B cell (primary cell): ENCODE measurements at regions not wholly inside any gene's neighbourhood (a gene's known extent, or its start where the extent isn't known, plus 50 kb on each side); places are given as distances from the start of the nearest gene placed in this dataset.

Experiments
- ATAC-seq: fragments of 200-7000 bp; cut with Tn5 transposase; one replicate; pipeline ENCODE4 v1.10.0; 2021; ENCODE audit warnings: low read depth, mild to moderate bottlenecking, moderate number of reproducible peaks, moderate library complexity
- CTCF ChIA-PET: fragments of 350-600 bp; sonication (Branson Sonifier 250); formaldehyde crosslinking; loops from one replicate; lab custom pipeline; 2021; ENCODE audit warnings: antibody characterized with exemption, inconsistent platforms; lab: Charles Lee
- POLR2A ChIA-PET: fragments of 350-600 bp; sonication (Branson Sonifier 250); formaldehyde crosslinking; loops from one replicate; lab custom pipeline; 2021; ENCODE audit warnings: antibody characterized with exemption; lab: Charles Lee
- DNase-seq: peaks from one replicate; pipeline ENCODE4 v3.0.0; 2013
- H2AFZ ChIP-seq: 2 replicates; pipeline ENCODE4 v1.6.1; 2012; ENCODE audit warnings: mild to moderate bottlenecking, low read depth, low read length; ENCODE audit not compliant: insufficient read depth, poor library complexity, severe bottlenecking
- H3K27ac ChIP-seq, 2 donors: 1 replicate in 1 of 2; 2 replicates in 1 of 2; pipeline ENCODE4 v1.5.1; 2012 to 2013; ENCODE audit warnings: low read length in 2 of 2, mild to moderate bottlenecking in 2 of 2, moderate library complexity in 1 of 2
- H3K27me3 ChIP-seq, 4 experiments: fragments of 200-600 bp in 1 of 4; sonication (generic) in 1 of 4; replicated peaks in 1 of 4; 1 replicate in 2 of 4; 2 replicates in 2 of 4; pipeline versions ENCODE4 v1.6.1 to v1.7.0; 2013 to 2016; ENCODE audit warnings: low read length in 3 of 4, mild to moderate bottlenecking in 2 of 4, mixed read lengths in 1 of 4, moderate library complexity in 1 of 4; ENCODE audit not compliant: insufficient read depth in 4 of 4, control insufficient read depth in 3 of 4; ENCODE audit errors: control extremely low read depth in 1 of 4
- H3K36me3 ChIP-seq, 2 experiments: replicated peaks in 1 of 2; 1 replicate in 1 of 2; 2 replicates in 1 of 2; pipeline versions ENCODE4 v1.6.1 to v1.7.1; 2013; ENCODE audit warnings: low read length in 1 of 2; ENCODE audit not compliant: insufficient read depth in 2 of 2, control insufficient read depth in 1 of 2; ENCODE audit errors: control extremely low read depth in 1 of 2, extremely low read depth in 1 of 2
- H3K4me1 ChIP-seq, 2 donors: fragments of 200-600 bp in 1 of 2; sonication (generic) in 1 of 2; 1 replicate in 1 of 2; 2 replicates in 1 of 2; pipeline versions ENCODE4 v1.5.1 to v1.6.1; 2013 to 2017; ENCODE audit warnings: low read length in 2 of 2; ENCODE audit not compliant: control insufficient read depth in 2 of 2, insufficient read depth in 2 of 2
- H3K4me2 ChIP-seq: replicated peaks from 2 replicates; pipeline ENCODE3; 2012; ENCODE audit warnings: mild to moderate bottlenecking, low read depth, low read length; ENCODE audit not compliant: poor library complexity, severe bottlenecking
- H3K4me3 ChIP-seq, 5 experiments: fragments of 200-600 bp in 1 of 5; sonication (generic) in 1 of 5; 1 replicate in 3 of 5; 2 replicates in 2 of 5; pipeline versions ENCODE4 v1.5.1 to v1.7.0; 2011 to 2016; ENCODE audit warnings: low read length in 4 of 5, mild to moderate bottlenecking in 4 of 5, low read depth in 2 of 5, control low read depth in 1 of 5, moderate library complexity in 1 of 5; ENCODE audit not compliant: insufficient read depth in 1 of 5; ENCODE audit errors: control extremely low read depth in 1 of 5, extremely low read depth in 1 of 5
- H3K79me2 ChIP-seq: fragments of 200-600 bp; sonication (generic); one replicate; pipeline ENCODE4 v1.6.0; 2016; ENCODE audit warnings: low read length; ENCODE audit not compliant: control insufficient read depth, insufficient read depth
- H3K9ac ChIP-seq: fragments of 200-600 bp; sonication (generic); 2 replicates; pipeline ENCODE4 v1.6.1; 2017; ENCODE audit warnings: mild to moderate bottlenecking, low read length, moderate library complexity
- H3K9me3 ChIP-seq, 3 donors: one replicate each; pipeline versions ENCODE4 v1.6.1 to v1.7.1; 2013; ENCODE audit warnings: low read length in 2 of 3; ENCODE audit not compliant: control insufficient read depth in 2 of 3, insufficient read depth in 1 of 3; ENCODE audit errors: control extremely low read depth in 1 of 3
- H4K20me1 ChIP-seq: 2 replicates; pipeline ENCODE4 v1.6.0; 2012; ENCODE audit warnings: mild to moderate bottlenecking, low read length; ENCODE audit not compliant: insufficient read depth, control insufficient read depth, poor library complexity, severe bottlenecking
- H3K27ac Mint-ChIP-seq: one replicate; pipeline ENCODE4 v1.8.0; 2021; ENCODE audit warnings: mixed read lengths
- H3K27me3 Mint-ChIP-seq: one replicate; pipeline ENCODE4 v1.8.0; 2021; ENCODE audit warnings: mixed read lengths
- H3K4me1 Mint-ChIP-seq: one replicate; pipeline ENCODE4 v1.8.0; 2021; ENCODE audit warnings: mixed read lengths
- H3K4me3 Mint-ChIP-seq: one replicate; pipeline ENCODE4 v1.8.0; 2021; ENCODE audit warnings: mixed read lengths
- H3K9me3 Mint-ChIP-seq: one replicate; pipeline ENCODE4 v1.8.0; 2022; ENCODE audit warnings: mixed read lengths; ENCODE audit not compliant: insufficient read depth
- EZH2 ChIP-seq: IDR thresholded peaks from 2 replicates; pipeline ENCODE4 v1.6.1; 2012; ENCODE audit warnings: borderline replicate concordance, low read depth, mild to moderate bottlenecking, moderate library complexity, low read length; ENCODE audit not compliant: insufficient read depth, poor library complexity, severe bottlenecking
- WGBS: methylation state at CpG from one replicate; pipeline ENCODE4 v1.1.5; 2013; ENCODE audit warnings: missing lambda C conversion rate; ENCODE audit not compliant: insufficient coverage; 5-methylcytosine and 5-hydroxymethylcytosine counted together
- intact Hi-C: fragments of 100-400 bp; cut with micrococcal nuclease; formaldehyde crosslinking; loops from one replicate; pipeline ENCODE4 v1.10.0; 2022
- TF ChIP-seq, protein P1 (sequence below): fragments of 200-600 bp; IDR thresholded peaks from one replicate; pipeline ENCODE4 v1.8.0; 2022; ENCODE audit warnings: antibody characterized with exemption, mild to moderate bottlenecking

- CTCF ChIA-PET: no interaction called here
- no peak overlapping the region for H3K27ac Mint-ChIP-seq
- Histone ChIP-seq H3K4me2 (no peak overlapping the region), H3K27me3 (no peaks in the 10 kb centered on the region), H3K4me3 (no peak overlapping the region), H3K4me1 (no peaks in the 10 kb centered on the region), H3K9ac (no peak overlapping the region), H3K79me2 (no peaks in the 10 kb centered on the region), H3K36me3 (no peaks in the 10 kb centered on the region), H2AFZ (no peak overlapping the region), H3K27ac (no peak overlapping the region), H4K20me1 (no peaks in the 10 kb centered on the region), H3K9me3 (peaks cover 0 to 4% (median 0%) of the 10 kb centered on the region in 3 donors)
- POLR2A ChIA-PET: no interaction called here
- H3K27me3 Mint-ChIP-seq: no peaks in the 10 kb centered on the region
- no peaks in the 10 kb centered on the region for H3K9me3 Mint-ChIP-seq
- H3K4me1 Mint-ChIP-seq: no peaks in the 10 kb centered on the region
- ATAC-seq (no peak), DNase-seq (no peak)
- TF ChIP-seq EZH2: no peak
- TF ChIP-seq, protein P1, sequence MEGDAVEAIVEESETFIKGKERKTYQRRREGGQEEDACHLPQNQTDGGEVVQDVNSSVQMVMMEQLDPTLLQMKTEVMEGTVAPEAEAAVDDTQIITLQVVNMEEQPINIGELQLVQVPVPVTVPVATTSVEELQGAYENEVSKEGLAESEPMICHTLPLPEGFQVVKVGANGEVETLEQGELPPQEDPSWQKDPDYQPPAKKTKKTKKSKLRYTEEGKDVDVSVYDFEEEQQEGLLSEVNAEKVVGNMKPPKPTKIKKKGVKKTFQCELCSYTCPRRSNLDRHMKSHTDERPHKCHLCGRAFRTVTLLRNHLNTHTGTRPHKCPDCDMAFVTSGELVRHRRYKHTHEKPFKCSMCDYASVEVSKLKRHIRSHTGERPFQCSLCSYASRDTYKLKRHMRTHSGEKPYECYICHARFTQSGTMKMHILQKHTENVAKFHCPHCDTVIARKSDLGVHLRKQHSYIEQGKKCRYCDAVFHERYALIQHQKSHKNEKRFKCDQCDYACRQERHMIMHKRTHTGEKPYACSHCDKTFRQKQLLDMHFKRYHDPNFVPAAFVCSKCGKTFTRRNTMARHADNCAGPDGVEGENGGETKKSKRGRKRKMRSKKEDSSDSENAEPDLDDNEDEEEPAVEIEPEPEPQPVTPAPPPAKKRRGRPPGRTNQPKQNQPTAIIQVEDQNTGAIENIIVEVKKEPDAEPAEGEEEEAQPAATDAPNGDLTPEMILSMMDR: no peak
- intact Hi-C loops: no loop called here
- no CpG with 5 or more reads among the region's 2 CpGs for WGBS
- H3K4me3 Mint-ChIP-seq: no peak overlapping the region
Measured at GRCh38 chr13:53856573-53857195, 828.1 kb downstream of the OLFM4 start.

GRCh38 chr13:53863520-53863919 is 834.9 kb downstream of the OLFM4 start:
- Mint-ChIP-seq H3K4me1 (no peaks in the 10 kb centered on the region), H3K4me3 (no peak overlapping the region), H3K27ac (no peak overlapping the region), H3K27me3 (no peaks in the 10 kb centered on the region), H3K9me3 (peaks cover 2% of the 10 kb centered on the region)
- H2AFZ ChIP-seq: no peak overlapping the region
- H3K36me3 ChIP-seq: no peaks in the 10 kb centered on the region
- peaks cover 0 to 2% (median 0%) of the 10 kb centered on the region in 3 donors for H3K9me3 ChIP-seq
- H3K4me2 ChIP-seq: no peak overlapping the region
- ATAC-seq: no peak
- no peak overlapping the region for H3K9ac ChIP-seq
- H3K4me1 ChIP-seq: no peaks in the 10 kb centered on the region
- intact Hi-C loops: no loop called here
- CTCF ChIA-PET: no interaction called here
- DNase-seq: no peak
- no peak overlapping the region for H3K4me3 ChIP-seq
- no peaks in the 10 kb centered on the region for H3K79me2 ChIP-seq
- POLR2A ChIA-PET: no interaction called here
- no peak overlapping the region for H3K27ac ChIP-seq
- no peak for TF ChIP-seq EZH2
- TF ChIP-seq, protein P1: no peak
- no CpG with 5 or more reads among the region's 1 CpG for WGBS
- no peaks in the 10 kb centered on the region for H4K20me1 ChIP-seq
- H3K27me3 ChIP-seq: no peaks in the 10 kb centered on the region
